HG03432 (cell line): ENCODE measurements at regions not wholly inside any gene's neighbourhood (a gene's known extent, or its start where the extent isn't known, plus 50 kb on each side); places are given as distances from the start of the nearest gene placed in this dataset.

Experiments used
- ATAC-seq: cut with Tn5 transposase; IDR thresholded peaks from one replicate; pipeline ENCODE4 v1.9.1; 2021; ENCODE audit warnings: mild to moderate bottlenecking, moderate library complexity; ENCODE audit not compliant: unreplicated experiment

DNA sequence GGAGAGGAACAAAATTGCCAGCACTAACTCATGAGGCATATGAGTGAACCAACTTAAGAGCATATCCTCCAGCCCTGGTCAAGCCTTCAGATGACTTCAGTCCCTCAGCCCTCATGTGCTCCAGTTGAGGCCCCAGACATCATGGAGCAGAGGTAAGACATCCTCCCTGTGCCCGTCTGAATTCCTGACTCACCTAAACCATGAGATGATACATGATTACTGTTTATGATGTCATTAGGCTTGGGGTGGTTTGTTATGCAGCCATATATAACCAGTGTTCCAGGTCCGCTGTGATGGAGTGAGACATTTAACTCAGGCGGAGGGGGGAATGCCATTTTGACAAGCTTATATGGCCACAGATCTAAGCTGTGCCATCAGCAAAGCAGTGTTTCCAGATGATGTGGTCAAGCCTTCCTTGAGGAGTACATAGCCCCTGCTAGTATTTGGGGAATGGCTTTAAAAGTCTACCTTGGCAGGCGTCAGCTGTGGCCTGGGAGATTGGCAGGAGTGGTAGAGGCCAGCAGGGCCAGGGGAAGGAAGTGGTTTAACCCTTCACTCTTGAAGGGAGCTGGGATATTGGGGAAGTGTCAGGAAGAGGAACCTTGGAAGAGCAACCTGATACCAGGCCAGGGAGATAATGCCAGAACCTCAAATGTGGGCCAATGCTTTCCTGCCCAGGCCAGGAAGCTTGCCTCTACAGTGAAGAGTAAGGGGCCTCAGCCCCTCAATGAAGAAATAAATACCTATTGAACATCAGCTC lies 343.0 kb upstream of the PODXL start:
- ATAC-seq, result no peak

- ATAC-seq, result no peak
Measured at GRCh38 chr7:131898418-131898817, 342.0 kb upstream of the PODXL start.

- no peak for ATAC-seq
Measured at GRCh38 chr7:131897790-131898165, 341.4 kb upstream of the PODXL start.

DNA sequence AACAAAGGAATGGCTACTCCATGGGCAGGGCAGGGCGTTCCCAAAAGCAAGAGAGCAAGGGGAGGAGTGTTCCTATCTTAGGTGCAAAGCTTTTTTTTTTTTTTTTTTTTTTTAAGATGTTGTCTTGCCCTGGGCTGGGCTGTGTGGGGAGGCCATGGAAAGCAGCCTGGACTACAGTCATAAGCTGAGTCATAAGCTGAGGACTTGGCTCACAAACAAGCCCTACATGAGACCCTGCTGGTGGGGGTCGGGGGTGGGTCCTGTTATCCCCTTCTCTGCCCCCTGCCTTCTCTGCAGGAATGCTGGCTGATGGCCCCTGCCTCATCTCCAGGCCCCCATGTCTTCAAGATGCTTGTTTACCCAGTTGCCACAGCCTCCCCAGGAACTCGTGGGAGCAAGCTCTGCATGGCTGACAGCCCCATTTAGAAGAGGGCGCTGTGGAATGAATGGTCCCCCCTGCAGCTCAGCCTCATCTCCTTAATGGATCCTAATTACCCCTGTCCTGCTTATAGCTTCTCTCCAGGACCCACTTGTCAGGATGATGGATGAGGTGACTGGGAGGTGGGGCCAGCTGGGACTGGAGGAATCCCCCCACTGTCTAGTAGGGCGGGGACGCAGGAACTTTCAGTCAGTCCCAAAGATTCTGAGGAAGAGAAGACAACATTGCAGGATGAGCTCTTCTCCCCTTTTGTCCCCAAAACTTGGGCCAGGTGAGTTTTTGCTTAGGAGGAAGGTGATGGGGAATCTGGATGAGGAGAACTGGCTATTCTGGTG lies 340.8 kb upstream of the PODXL start:
- ATAC-seq, result no peak

GRCh38 chr7:131896165-131896863 lies 339.9 kb upstream of the PODXL start:
- no peak for ATAC-seq

GRCh38 chr7:131895541-131896164 lies 339.2 kb upstream of the PODXL start:
- no peak for ATAC-seq

GRCh38 chr7:131893631-131894340 lies 337.4 kb upstream of the PODXL start:
- ATAC-seq, result no peak

- ATAC-seq, result no peak
Measured at GRCh38 chr7:131890176-131890575, 333.7 kb upstream of the PODXL start.

- ATAC-seq, result no peak
Measured at GRCh38 chr7:131889572-131890150, 333.2 kb upstream of the PODXL start.

- no peak for ATAC-seq
Measured at GRCh38 chr7:131883769-131884168, 327.3 kb upstream of the PODXL start.

- ATAC-seq, result no peak
Measured at GRCh38 chr7:131883196-131883595, 326.8 kb upstream of the PODXL start.

DNA sequence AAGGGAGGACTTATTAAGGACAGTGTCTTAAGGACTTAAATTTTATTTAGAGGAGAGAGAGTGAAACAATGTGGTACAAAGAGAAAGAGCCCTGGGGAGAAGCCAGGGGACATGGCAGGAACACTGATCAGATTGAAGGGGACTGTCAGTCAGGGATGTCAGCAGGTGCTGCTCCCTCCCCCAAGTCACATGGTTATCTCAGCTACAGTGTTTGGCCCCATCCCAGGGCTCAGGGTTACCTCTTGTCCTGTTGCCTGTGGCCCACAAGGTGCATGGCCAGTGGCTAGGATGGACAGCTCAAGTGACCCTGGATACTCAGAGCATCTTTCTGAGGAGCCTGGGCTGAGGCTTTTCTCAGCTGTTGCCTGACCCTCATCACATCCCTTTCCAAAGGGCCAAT lies 325.9 kb upstream of the PODXL start:
- ATAC-seq, result no peak

- ATAC-seq, result no peak
Measured at GRCh38 chr7:131880078-131880477, 323.6 kb upstream of the PODXL start.

- ATAC-seq, result no peak
Measured at GRCh38 chr7:131879424-131879823, 323.0 kb upstream of the PODXL start.

DNA sequence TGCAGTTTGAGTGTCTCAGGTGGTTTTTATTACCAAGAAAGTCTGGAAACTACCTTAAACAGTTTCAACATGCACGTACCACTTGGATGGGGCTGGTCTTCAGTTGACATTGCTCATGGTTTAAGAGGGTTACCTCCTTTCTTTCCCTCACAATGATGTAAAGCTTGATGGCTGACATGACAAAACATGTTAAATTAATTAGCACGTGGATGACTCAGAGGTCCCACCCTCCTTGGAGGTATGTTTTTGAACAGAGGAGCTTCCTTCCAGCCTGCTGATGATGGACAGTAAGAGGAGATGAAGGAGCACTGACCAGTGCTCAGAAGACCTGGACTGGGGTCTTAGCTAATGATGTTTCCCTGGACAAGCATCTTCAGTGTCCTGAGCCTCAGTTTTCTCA lies 322.3 kb upstream of the PODXL start:
- ATAC-seq, result no peak

GRCh38 chr7:131873581-131873980 lies 317.2 kb upstream of the PODXL start:
- no peak for ATAC-seq

- ATAC-seq, result no peak
Measured at GRCh38 chr7:131869986-131870385, 313.6 kb upstream of the PODXL start.

DNA sequence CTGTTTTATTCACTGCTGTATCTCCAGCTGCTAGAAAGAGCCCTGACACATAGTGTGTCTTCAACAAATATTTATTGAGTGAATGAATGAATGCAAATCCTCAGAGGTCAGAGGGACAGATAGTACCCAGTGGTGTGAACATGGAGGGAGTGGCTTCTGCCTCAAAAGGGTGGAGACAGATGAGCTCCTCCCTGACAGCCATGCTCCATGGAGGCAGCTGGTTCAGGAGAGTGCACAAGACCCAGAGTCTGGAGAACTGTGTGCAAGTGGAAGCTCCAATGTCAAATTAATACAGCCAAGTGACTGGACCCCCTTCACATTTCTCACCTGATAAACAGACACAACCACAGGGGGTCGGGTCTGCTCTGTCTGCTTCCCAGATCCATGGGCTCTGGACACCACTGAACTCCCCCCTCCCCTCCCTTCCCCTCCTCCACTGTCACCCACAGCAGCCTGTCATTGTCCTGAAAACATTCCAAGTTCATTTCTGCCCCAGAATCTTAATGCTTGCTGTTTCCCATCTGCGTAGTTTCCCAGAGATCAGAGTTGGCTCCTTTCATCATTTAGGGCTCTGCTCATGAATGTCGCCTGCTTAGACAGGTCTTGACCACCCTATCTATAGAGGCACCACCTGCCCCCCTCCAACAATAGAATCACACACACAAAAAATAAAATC lies 312.9 kb upstream of the PODXL start:
- ATAC-seq, result no peak

DNA sequence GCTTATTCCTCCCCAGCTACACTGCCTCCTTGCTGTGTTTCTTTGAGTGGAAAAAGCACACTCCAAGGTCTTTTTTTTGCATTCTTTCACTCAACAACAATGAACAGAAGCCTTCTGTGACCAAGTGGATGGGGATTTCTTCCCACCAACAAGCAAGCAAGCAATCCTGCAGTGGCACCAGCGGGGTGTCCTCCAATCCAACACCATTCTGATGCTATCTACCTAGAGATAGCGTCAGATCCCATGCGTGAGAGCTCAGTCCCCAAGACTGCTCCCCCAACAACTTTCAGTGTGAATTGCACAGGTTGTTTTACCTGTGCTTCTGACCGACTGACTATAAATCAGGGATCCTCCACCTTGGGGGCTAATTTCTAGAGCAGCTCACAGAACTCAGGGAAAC lies 311.0 kb upstream of the PODXL start:
- ATAC-seq, result no peak

DNA sequence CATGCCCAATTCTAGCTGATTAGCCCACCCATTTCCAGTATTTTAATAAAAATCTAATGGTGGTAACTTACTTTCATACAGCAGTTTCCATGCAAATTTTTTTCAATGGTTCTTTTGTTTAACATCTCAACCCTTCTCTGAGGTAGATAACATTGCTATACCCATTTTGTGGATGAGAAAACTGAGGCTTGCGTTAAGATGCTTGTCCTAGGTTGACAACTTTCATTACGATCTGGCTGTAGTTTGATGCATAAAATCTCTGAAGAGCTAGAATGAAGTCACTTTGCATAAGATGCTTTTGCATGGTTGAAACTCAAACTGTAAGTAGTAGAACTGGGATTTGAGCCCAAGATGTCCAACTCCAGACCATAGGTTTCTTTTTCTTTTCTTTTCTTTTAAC lies 309.5 kb upstream of the PODXL start:
- ATAC-seq, result no peak
